Breast epithelium (tissue), 3 donors: ENCODE measurements at regions not wholly inside any gene's neighbourhood (a gene's known extent, or its start where the extent isn't known, plus 50 kb on each side); places are given as distances from the start of the nearest gene placed in this dataset.

ENCODE experiments used
- CTCF ChIP-seq, 3 donors: fragments of 450-650 bp; IDR thresholded peaks; one replicate each; pipeline ENCODE4 v1.5.1; 2016 to 2017; ENCODE audit warnings: antibody characterized with exemption in 3 of 3, mild to moderate bottlenecking in 3 of 3, moderate library complexity in 3 of 3
- POLR2A ChIP-seq: fragments of 450-650 bp; IDR thresholded peaks from one replicate; pipeline ENCODE4 v1.6.1; 2016; ENCODE audit warnings: antibody characterized with exemption, mild to moderate bottlenecking, moderate library complexity

- TF ChIP-seq POLR2A = no peak
- no peak for TF ChIP-seq CTCF (IDR thresholded peaks at IDR 0.05)
Observed at GRCh38 chr17:12566291-12566690, 99.4 kb upstream of the MYOCD start.
